Upper lobe of left lung (tissue), 4 donors: ENCODE measurements at regions not wholly inside any gene's neighbourhood (a gene's known extent, or its start where the extent isn't known, plus 50 kb on each side); places are given as distances from the start of the nearest gene placed in this dataset.

Experiments used
- CTCF ChIP-seq, 6 experiments: fragments of 450-650 bp in 4 of 6; fragments of 200-600 bp in 2 of 6; sonication (generic) in 2 of 6; IDR thresholded peaks; one replicate each; pipeline ENCODE4 v1.5.1; 2016 to 2019; ENCODE audit warnings: antibody characterized with exemption in 6 of 6
- POLR2A ChIP-seq, 4 donors: fragments of 450-650 bp; IDR thresholded peaks; one replicate each; pipeline ENCODE4 v1.5.1; 2016 to 2017; ENCODE audit warnings: antibody characterized with exemption in 4 of 4, mild to moderate bottlenecking in 2 of 4
- POLR2AphosphoS5 ChIP-seq, 2 donors: sonication (generic); formaldehyde crosslinking; IDR thresholded peaks; one replicate each; pipeline ENCODE4 v1.5.1; 2017; ENCODE audit warnings: antibody characterized with exemption in 2 of 2

GRCh38 chr2:43103093-43103404 is 123.4 kb downstream of the ZFP36L2 start:
- TF ChIP-seq CTCF (IDR thresholded peaks at IDR 0.05) (no peak), POLR2A (IDR thresholded peaks at IDR 0.05) (no peak), POLR2AphosphoS5 (IDR thresholded peaks at IDR 0.05) (no peak)
